Spleen (tissue), 11 donors: ENCODE measurements at regions not wholly inside any gene's neighbourhood (a gene's known extent, or its start where the extent isn't known, plus 50 kb on each side); places are given as distances from the start of the nearest gene placed in this dataset.

Experiments
- DNase-seq: peaks from one replicate; pipeline ENCODE4 v3.0.0-alpha.2; 2020
- H3K27ac ChIP-seq, 8 donors: fragments of 200-600 bp; sonication (generic) in 7 of 8; 1 replicate in 4 of 8; 2 replicates in 4 of 8; pipeline versions ENCODE4 v1.5.0 to v1.8.0; 2016 to 2021; ENCODE audit warnings: inconsistent platforms in 4 of 8, mild to moderate bottlenecking in 4 of 8, moderate library complexity in 1 of 8
- H3K27me3 ChIP-seq, 7 donors: fragments of 200-600 bp; sonication (generic) in 6 of 7; replicated peaks in 1 of 7; 1 replicate in 4 of 7; 2 replicates in 3 of 7; pipeline versions ENCODE4 v1.5.0 to v1.8.0; 2016 to 2021; ENCODE audit warnings: inconsistent platforms in 3 of 7, mild to moderate bottlenecking in 1 of 7
- H3K36me3 ChIP-seq, 6 donors: fragments of 200-600 bp; sonication (generic) in 5 of 6; 1 replicate in 4 of 6; 2 replicates in 2 of 6; pipeline versions ENCODE4 v1.5.0 to v1.8.0; 2016 to 2021; ENCODE audit warnings: inconsistent platforms in 2 of 6
- H3K4me1 ChIP-seq, 6 donors: fragments of 200-600 bp; sonication (generic) in 5 of 6; 1 replicate in 3 of 6; 2 replicates in 3 of 6; pipeline versions ENCODE4 v1.5.0 to v1.8.0; 2016 to 2021; ENCODE audit warnings: inconsistent platforms in 3 of 6
- H3K4me3 ChIP-seq, 8 donors: fragments of 200-600 bp; sonication (generic) in 7 of 8; 1 replicate in 4 of 8; 2 replicates in 4 of 8; pipeline versions ENCODE4 v1.5.0 to v1.8.0; 2016 to 2021; ENCODE audit warnings: inconsistent platforms in 4 of 8, mild to moderate bottlenecking in 4 of 8, moderate library complexity in 2 of 8
- H3K9me3 ChIP-seq, 8 donors: fragments of 200-600 bp; sonication (generic) in 7 of 8; 1 replicate in 4 of 8; 2 replicates in 4 of 8; pipeline versions ENCODE4 v1.5.0 to v1.8.0; 2016 to 2021; ENCODE audit warnings: inconsistent platforms in 4 of 8
- CTCF ChIP-seq, 11 experiments: fragments of 200-600 bp in 7 of 11; fragments of 450-650 bp in 4 of 11; sonication (generic) in 4 of 11; IDR thresholded peaks in 8 of 11; conservative IDR thresholded peaks in 3 of 11; 1 replicate in 7 of 11; 2 replicates in 4 of 11; pipeline versions ENCODE4 v1.4.0 to v1.8.0; 2016 to 2021; ENCODE audit warnings: antibody characterized with exemption in 11 of 11, inconsistent platforms in 4 of 11, mild to moderate bottlenecking in 1 of 11
- POLR2A ChIP-seq, 3 donors: fragments of 450-650 bp; IDR thresholded peaks; one replicate each; pipeline ENCODE4 v1.5.1; 2017; ENCODE audit warnings: antibody characterized with exemption in 3 of 3, mild to moderate bottlenecking in 1 of 3
- POLR2AphosphoS5 ChIP-seq, 3 donors: sonication (generic); formaldehyde crosslinking; IDR thresholded peaks; one replicate each; pipeline ENCODE4 v1.5.1; 2017; ENCODE audit warnings: antibody characterized with exemption in 3 of 3
- WGBS, 5 donors: extraction: QIAGEN DNeasy Blood & Tissue Kit in 3 of 5; methylation state at CpG; one replicate each; pipeline versions ENCODE4 v1.1.5 to v1.1.7; 2013 to 2018; 5-methylcytosine and 5-hydroxymethylcytosine counted together
- intact Hi-C: fragments of 100-400 bp; cut with DNase I; formaldehyde crosslinking; loops from one replicate; pipeline ENCODE4 v1.15.0; 2023; ENCODE audit warnings: low total_unique reads
- donor health status: healthy with polysubstance abuse.
- donor health status: DM: no; HTN: no; CAD: no; lungs with moderate emphysema.
- donor health status: DM: no; HTN: no; CAD: no.
- donor health status: Bipolar disorder and iron deficiency.
- donor health status: healthy.
- donor health status: DM: no; HTN: no; CAD: no.
- donor health status: DM: yes; HTN: yes; CAD: no.

GRCh38 chr6:84408028-84408427 lies 180.6 kb upstream of the CEP162 start:
- intact Hi-C loops, result no loop called here
- no peaks in the 10 kb centered on the region for H3K9me3 ChIP-seq
- no peaks in the 10 kb centered on the region for H3K27me3 ChIP-seq
- no peak for DNase-seq
- H3K27ac ChIP-seq, result no peak overlapping the region
- H3K36me3 ChIP-seq, result no peaks in the 10 kb centered on the region
- H3K4me1 ChIP-seq, result no peaks in the 10 kb centered on the region
- H3K4me3 ChIP-seq, result no peak overlapping the region
- no peak for TF ChIP-seq POLR2A (IDR thresholded peaks at IDR 0.05)
- no peak for TF ChIP-seq CTCF (IDR thresholded peaks at IDR 0.05 in 8 of 11, conservative IDR thresholded peaks at IDR 0.05 in 3 of 11)
- no peak for TF ChIP-seq POLR2AphosphoS5 (IDR thresholded peaks at IDR 0.05)
- whole genome bisulfite sequencing, 5 donors, result 66 to 81% (median 70%) methylated on average over 4 of the region's 4 CpGs

- no peak for DNase-seq
- Histone ChIP-seq H3K4me1 (no peaks in the 10 kb centered on the region), H3K9me3 (no peaks in the 10 kb centered on the region), H3K4me3 (no peak overlapping the region), H3K36me3 (no peaks in the 10 kb centered on the region), H3K27me3 (no peaks in the 10 kb centered on the region), H3K27ac (no peak overlapping the region)
- intact Hi-C loops, result no loop called here
- TF ChIP-seq CTCF (IDR thresholded peaks at IDR 0.05 in 8 of 11, conservative IDR thresholded peaks at IDR 0.05 in 3 of 11) (no peak), POLR2A (IDR thresholded peaks at IDR 0.05) (no peak)
Measured at GRCh38 chr6:84403545-84403944, 176.1 kb upstream of the CEP162 start.

GRCh38 chr6:84399003-84399402 lies 171.6 kb upstream of the CEP162 start:
- intact Hi-C loops, result no loop called here
- Histone ChIP-seq H3K36me3 (no peaks in the 10 kb centered on the region), H3K27me3 (no peaks in the 10 kb centered on the region), H3K4me1 (no peaks in the 10 kb centered on the region), H3K4me3 (no peak overlapping the region), H3K27ac (no peak overlapping the region), H3K9me3 (no peaks in the 10 kb centered on the region)
- WGBS, 5 donors, result 86 to 91% (median 88%) methylated on average over 2 of the region's 2 CpGs
- TF ChIP-seq CTCF (IDR thresholded peaks at IDR 0.05 in 8 of 11, conservative IDR thresholded peaks at IDR 0.05 in 3 of 11), result no peak
- no peak for TF ChIP-seq POLR2AphosphoS5 (IDR thresholded peaks at IDR 0.05)
- no peak for TF ChIP-seq POLR2A (IDR thresholded peaks at IDR 0.05)
- no peak for DNase-seq

GRCh38 chr6:84392261-84392660 lies 164.8 kb upstream of the CEP162 start:
- no peak for DNase-seq
- Histone ChIP-seq H3K27me3 (no peaks in the 10 kb centered on the region), H3K9me3 (peaks cover 0 to 9% (median 6%) of the 10 kb centered on the region in 8 donors), H3K4me3 (no peak overlapping the region), H3K4me1 (no peaks in the 10 kb centered on the region), H3K36me3 (no peaks in the 10 kb centered on the region), H3K27ac (no peak overlapping the region)
- intact Hi-C loops, result no loop called here
- TF ChIP-seq POLR2A (IDR thresholded peaks at IDR 0.05) (no peak), CTCF (IDR thresholded peaks at IDR 0.05 in 8 of 11, conservative IDR thresholded peaks at IDR 0.05 in 3 of 11) (no peak), POLR2AphosphoS5 (IDR thresholded peaks at IDR 0.05) (no peak)
- 79 to 92% (median 81%) methylated on average over 3 of the region's 3 CpGs for WGBS, 5 donors
